Spleen (tissue), 11 donors: ENCODE measurements at regions not wholly inside any gene's neighbourhood (a gene's known extent, or its start where the extent isn't known, plus 50 kb on each side); places are given as distances from the start of the nearest gene placed in this dataset.

Source experiments
- DNase-seq: peaks from one replicate; pipeline ENCODE4 v3.0.0-alpha.2; 2020
- H3K27ac ChIP-seq, 8 donors: fragments of 200-600 bp; sonication (generic) in 7 of 8; 1 replicate in 4 of 8; 2 replicates in 4 of 8; pipeline versions ENCODE4 v1.5.0 to v1.8.0; 2016 to 2021; ENCODE audit warnings: inconsistent platforms in 4 of 8, mild to moderate bottlenecking in 4 of 8, moderate library complexity in 1 of 8
- H3K27me3 ChIP-seq, 7 donors: fragments of 200-600 bp; sonication (generic) in 6 of 7; replicated peaks in 1 of 7; 1 replicate in 4 of 7; 2 replicates in 3 of 7; pipeline versions ENCODE4 v1.5.0 to v1.8.0; 2016 to 2021; ENCODE audit warnings: inconsistent platforms in 3 of 7, mild to moderate bottlenecking in 1 of 7
- H3K36me3 ChIP-seq, 6 donors: fragments of 200-600 bp; sonication (generic) in 5 of 6; 1 replicate in 4 of 6; 2 replicates in 2 of 6; pipeline versions ENCODE4 v1.5.0 to v1.8.0; 2016 to 2021; ENCODE audit warnings: inconsistent platforms in 2 of 6
- H3K4me1 ChIP-seq, 6 donors: fragments of 200-600 bp; sonication (generic) in 5 of 6; 1 replicate in 3 of 6; 2 replicates in 3 of 6; pipeline versions ENCODE4 v1.5.0 to v1.8.0; 2016 to 2021; ENCODE audit warnings: inconsistent platforms in 3 of 6
- H3K4me3 ChIP-seq, 8 donors: fragments of 200-600 bp; sonication (generic) in 7 of 8; 1 replicate in 4 of 8; 2 replicates in 4 of 8; pipeline versions ENCODE4 v1.5.0 to v1.8.0; 2016 to 2021; ENCODE audit warnings: inconsistent platforms in 4 of 8, mild to moderate bottlenecking in 4 of 8, moderate library complexity in 2 of 8
- H3K9me3 ChIP-seq, 8 donors: fragments of 200-600 bp; sonication (generic) in 7 of 8; 1 replicate in 4 of 8; 2 replicates in 4 of 8; pipeline versions ENCODE4 v1.5.0 to v1.8.0; 2016 to 2021; ENCODE audit warnings: inconsistent platforms in 4 of 8
- POLR2A ChIP-seq, 3 donors: fragments of 450-650 bp; IDR thresholded peaks; one replicate each; pipeline ENCODE4 v1.5.1; 2017; ENCODE audit warnings: antibody characterized with exemption in 3 of 3, mild to moderate bottlenecking in 1 of 3
- POLR2AphosphoS5 ChIP-seq, 3 donors: sonication (generic); formaldehyde crosslinking; IDR thresholded peaks; one replicate each; pipeline ENCODE4 v1.5.1; 2017; ENCODE audit warnings: antibody characterized with exemption in 3 of 3
- WGBS, 5 donors: extraction: QIAGEN DNeasy Blood & Tissue Kit in 3 of 5; methylation state at CpG; one replicate each; pipeline versions ENCODE4 v1.1.5 to v1.1.7; 2013 to 2018; 5-methylcytosine and 5-hydroxymethylcytosine counted together
- intact Hi-C: fragments of 100-400 bp; cut with DNase I; formaldehyde crosslinking; loops from one replicate; pipeline ENCODE4 v1.15.0; 2023; ENCODE audit warnings: low total_unique reads
- TF ChIP-seq, protein P1 (sequence below), 11 experiments: fragments of 200-600 bp in 7 of 11; fragments of 450-650 bp in 4 of 11; sonication (generic) in 4 of 11; IDR thresholded peaks in 8 of 11; conservative IDR thresholded peaks in 3 of 11; 1 replicate in 7 of 11; 2 replicates in 4 of 11; pipeline versions ENCODE4 v1.4.0 to v1.8.0; 2016 to 2021; ENCODE audit warnings: antibody characterized with exemption in 11 of 11, inconsistent platforms in 4 of 11, mild to moderate bottlenecking in 1 of 11
- donor health status: healthy with polysubstance abuse.
- donor health status: DM: no; HTN: no; CAD: no; lungs with moderate emphysema.
- donor health status: DM: no; HTN: no; CAD: no.
- donor health status: Bipolar disorder and iron deficiency.
- donor health status: healthy.
- donor health status: DM: no; HTN: no; CAD: no.
- donor health status: DM: yes; HTN: yes; CAD: no.

DNA sequence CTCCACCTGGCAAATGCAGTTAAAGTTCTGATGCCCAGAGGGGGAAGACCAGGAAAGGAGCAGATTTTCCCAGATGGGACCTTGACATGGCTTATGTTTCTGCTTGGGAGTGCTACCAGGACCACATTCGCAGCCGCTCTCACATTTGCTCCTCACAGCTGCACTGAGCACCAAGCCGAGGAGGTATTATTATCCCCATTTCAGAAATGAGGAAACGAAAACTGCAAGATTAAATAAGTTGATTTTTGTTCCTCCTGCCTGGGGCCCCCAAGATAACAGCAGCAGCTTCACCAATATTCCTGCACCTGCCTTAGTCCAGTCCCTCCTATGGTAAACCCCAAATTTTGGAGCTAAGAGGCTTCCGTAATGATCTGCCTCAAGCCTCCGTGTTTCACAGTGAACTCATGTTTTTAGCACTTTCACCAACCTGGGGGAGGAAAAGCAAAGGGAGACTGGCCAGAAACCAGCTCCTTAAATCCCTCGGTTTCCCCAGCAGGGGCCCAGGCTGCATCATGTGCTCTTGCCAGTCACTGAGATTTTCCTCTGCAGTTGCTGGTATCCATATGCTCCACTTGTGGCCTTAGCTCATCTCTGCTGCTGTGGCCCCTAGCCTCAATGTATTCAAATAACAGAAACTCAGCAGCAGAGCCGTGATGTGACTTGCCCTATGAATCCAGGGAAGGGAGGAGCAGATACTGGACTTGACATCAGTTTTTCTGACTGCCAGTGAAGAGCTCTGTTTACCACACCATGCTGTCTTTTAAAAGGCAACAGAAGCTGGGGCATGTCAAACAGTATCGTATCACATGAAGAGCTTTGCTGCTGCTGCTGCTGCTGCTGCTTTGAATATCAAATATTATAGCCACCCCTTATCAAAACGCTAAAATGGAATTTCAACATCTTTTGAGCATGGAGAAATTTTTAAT lies 95.5 kb upstream of the KLHL13 start:
- intact Hi-C loops, result no loop called here
- peaks cover 0 to 14% (median 6%) of the 10 kb centered on the region in 6 donors for H3K4me1 ChIP-seq

DNA sequence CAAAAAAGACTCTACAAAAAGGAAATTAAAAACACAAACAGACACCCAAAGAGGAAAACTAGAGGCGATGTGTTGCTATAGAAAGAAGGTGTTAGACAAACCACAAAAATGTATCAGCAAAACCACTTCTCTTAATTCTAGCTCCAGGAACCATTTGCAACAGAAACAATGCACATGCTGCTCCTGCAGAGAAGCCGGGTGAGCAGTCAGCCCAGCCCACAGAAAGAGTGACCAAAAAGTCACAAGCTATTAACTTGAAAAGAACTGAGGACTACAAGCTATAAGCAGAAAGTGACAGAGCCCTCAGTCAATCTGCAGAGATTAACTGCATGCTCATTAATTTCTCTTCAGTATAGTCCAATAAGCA lies 96.2 kb upstream of the KLHL13 start:
- no peak for DNase-seq
- H3K9me3 ChIP-seq, result no peaks in the 10 kb centered on the region
- intact Hi-C loops, result no loop called here
- H3K27ac ChIP-seq, result no peak overlapping the region
- H3K4me1 ChIP-seq, result peaks cover 0 to 14% (median 6%) of the 10 kb centered on the region in 6 donors
- no peaks in the 10 kb centered on the region for H3K36me3 ChIP-seq
- H3K4me3 ChIP-seq, result no peak overlapping the region
- TF ChIP-seq POLR2AphosphoS5 (IDR thresholded peaks at IDR 0.05) (no peak), POLR2A (IDR thresholded peaks at IDR 0.05) (no peak)
- TF ChIP-seq, protein P1, sequence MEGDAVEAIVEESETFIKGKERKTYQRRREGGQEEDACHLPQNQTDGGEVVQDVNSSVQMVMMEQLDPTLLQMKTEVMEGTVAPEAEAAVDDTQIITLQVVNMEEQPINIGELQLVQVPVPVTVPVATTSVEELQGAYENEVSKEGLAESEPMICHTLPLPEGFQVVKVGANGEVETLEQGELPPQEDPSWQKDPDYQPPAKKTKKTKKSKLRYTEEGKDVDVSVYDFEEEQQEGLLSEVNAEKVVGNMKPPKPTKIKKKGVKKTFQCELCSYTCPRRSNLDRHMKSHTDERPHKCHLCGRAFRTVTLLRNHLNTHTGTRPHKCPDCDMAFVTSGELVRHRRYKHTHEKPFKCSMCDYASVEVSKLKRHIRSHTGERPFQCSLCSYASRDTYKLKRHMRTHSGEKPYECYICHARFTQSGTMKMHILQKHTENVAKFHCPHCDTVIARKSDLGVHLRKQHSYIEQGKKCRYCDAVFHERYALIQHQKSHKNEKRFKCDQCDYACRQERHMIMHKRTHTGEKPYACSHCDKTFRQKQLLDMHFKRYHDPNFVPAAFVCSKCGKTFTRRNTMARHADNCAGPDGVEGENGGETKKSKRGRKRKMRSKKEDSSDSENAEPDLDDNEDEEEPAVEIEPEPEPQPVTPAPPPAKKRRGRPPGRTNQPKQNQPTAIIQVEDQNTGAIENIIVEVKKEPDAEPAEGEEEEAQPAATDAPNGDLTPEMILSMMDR (IDR thresholded peaks at IDR 0.05 in 8 of 11, conservative IDR thresholded peaks at IDR 0.05 in 3 of 11), result no peak
- WGBS, 5 donors, result 13 to 32% (median 23%) methylated on average over 1 to 2 of the region's 2 CpGs
- H3K27me3 ChIP-seq, result peaks cover 0 to 8% (median 0%) of the 10 kb centered on the region in 7 donors

More for the DNA sequence above, 95.5 kb upstream of the KLHL13 start:
- no peak overlapping the region for H3K27ac ChIP-seq
- TF ChIP-seq POLR2A (IDR thresholded peaks at IDR 0.05) (no peak), POLR2AphosphoS5 (IDR thresholded peaks at IDR 0.05) (no peak)
- TF ChIP-seq, protein P1 (IDR thresholded peaks at IDR 0.05 in 8 of 11, conservative IDR thresholded peaks at IDR 0.05 in 3 of 11), result no peak
- DNase-seq, result no peak
- H3K27me3 ChIP-seq, result peaks cover 0 to 8% (median 0%) of the 10 kb centered on the region in 7 donors
- WGBS, 5 donors, result 46 to 53% (median 50%) methylated on average over 6 to 10 of the region's 10 CpGs
- no peaks in the 10 kb centered on the region for H3K36me3 ChIP-seq
- H3K4me3 ChIP-seq, result no peak overlapping the region
- H3K9me3 ChIP-seq, result no peaks in the 10 kb centered on the region

DNA sequence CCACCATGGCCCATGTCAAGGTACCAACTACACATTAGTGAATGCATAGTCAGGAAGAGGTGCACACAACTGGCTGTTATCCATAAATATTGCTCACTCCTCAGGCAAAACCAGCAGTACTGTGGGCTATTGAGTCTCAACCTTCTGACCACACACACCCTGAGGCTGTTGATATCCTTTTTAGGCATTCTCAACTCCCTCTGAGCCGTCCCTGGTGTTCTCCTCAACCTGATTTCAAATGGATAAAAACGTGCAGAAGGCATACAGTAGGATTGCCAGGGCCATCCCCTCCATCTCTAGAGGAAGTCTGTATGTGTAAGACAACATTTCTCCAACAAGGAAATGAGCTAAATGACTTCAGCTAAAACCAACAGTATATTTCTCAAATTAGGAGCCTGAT lies 98.7 kb upstream of the KLHL13 start:
- no peak overlapping the region for H3K4me3 ChIP-seq
- peaks cover 0 to 8% (median 0%) of the 10 kb centered on the region in 7 donors for H3K27me3 ChIP-seq
- no peaks in the 10 kb centered on the region for H3K36me3 ChIP-seq
- no peak for TF ChIP-seq POLR2AphosphoS5 (IDR thresholded peaks at IDR 0.05)
- TF ChIP-seq, protein P1 (IDR thresholded peaks at IDR 0.05 in 8 of 11, conservative IDR thresholded peaks at IDR 0.05 in 3 of 11), result no peak
- TF ChIP-seq POLR2A (IDR thresholded peaks at IDR 0.05), result no peak
- H3K27ac ChIP-seq, result no peak overlapping the region
- no peak for DNase-seq
- peaks cover 0 to 14% (median 6%) of the 10 kb centered on the region in 6 donors for H3K4me1 ChIP-seq
- whole genome bisulfite sequencing, 5 donors, result 20 to 44% (median 23%) methylated on average over 2 of the region's 2 CpGs
- intact Hi-C loops, result no loop called here
- no peaks in the 10 kb centered on the region for H3K9me3 ChIP-seq

DNA sequence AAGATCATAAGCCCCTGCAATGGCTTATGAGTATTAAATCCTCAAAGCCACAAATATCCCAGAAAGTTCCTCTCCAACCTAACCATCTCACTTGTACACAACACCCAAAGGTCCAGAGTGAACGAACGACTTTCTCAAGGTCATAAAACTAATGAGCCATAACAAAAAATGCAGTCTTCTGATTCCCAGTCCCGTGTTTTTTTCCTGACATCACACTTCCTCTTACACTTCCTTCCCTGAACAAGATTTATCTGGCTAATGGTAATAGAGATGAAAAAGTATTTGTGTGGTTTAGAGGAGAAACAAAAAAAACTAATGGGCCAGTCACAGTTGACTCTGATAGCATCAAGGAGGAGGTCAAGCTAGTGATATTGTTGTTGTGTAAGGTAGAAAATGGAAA lies 99.5 kb upstream of the KLHL13 start:
- Histone ChIP-seq H3K27ac (no peak overlapping the region), H3K4me3 (no peak overlapping the region), H3K36me3 (no peaks in the 10 kb centered on the region), H3K4me1 (peaks cover 0 to 14% (median 6%) of the 10 kb centered on the region in 6 donors), H3K9me3 (no peaks in the 10 kb centered on the region), H3K27me3 (peaks cover 0 to 11% (median 0%) of the 10 kb centered on the region in 7 donors)
- no peak for DNase-seq
- intact Hi-C loops, result no loop called here
- no peak for TF ChIP-seq POLR2AphosphoS5 (IDR thresholded peaks at IDR 0.05)
- 8 to 17% (median 14%) methylated on average over 3 of the region's 3 CpGs for WGBS, 5 donors
